ENCODE measurements at regions not wholly inside any gene's neighbourhood (a gene's known extent, or its start where the extent isn't known, plus 50 kb on each side); places are given as distances from the start of the nearest gene placed in this dataset.

DNA sequence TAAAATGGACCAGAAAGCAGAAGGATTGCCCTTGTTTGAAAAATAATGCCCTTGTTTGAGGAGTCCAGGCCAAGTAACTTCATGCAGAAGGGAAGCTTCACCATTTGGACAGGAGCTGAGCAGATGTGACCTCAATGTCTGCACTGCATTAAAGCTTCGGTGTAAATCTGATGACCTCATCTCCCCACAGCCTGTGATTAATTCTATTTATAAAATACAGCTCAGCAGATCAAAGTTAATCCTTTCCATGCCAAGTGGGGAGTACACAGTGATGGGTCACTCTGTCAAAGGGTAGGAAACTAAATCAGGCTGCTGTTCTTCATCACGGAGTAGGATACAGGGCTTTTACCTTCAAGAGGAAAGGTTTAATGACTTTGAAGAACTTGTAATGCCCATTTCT is 533.7 kb downstream of the RPS29 start:
- TF ChIP-seq, protein P1, sequence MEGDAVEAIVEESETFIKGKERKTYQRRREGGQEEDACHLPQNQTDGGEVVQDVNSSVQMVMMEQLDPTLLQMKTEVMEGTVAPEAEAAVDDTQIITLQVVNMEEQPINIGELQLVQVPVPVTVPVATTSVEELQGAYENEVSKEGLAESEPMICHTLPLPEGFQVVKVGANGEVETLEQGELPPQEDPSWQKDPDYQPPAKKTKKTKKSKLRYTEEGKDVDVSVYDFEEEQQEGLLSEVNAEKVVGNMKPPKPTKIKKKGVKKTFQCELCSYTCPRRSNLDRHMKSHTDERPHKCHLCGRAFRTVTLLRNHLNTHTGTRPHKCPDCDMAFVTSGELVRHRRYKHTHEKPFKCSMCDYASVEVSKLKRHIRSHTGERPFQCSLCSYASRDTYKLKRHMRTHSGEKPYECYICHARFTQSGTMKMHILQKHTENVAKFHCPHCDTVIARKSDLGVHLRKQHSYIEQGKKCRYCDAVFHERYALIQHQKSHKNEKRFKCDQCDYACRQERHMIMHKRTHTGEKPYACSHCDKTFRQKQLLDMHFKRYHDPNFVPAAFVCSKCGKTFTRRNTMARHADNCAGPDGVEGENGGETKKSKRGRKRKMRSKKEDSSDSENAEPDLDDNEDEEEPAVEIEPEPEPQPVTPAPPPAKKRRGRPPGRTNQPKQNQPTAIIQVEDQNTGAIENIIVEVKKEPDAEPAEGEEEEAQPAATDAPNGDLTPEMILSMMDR (IDR thresholded peaks at IDR 0.05): no peak
- no peak for TF ChIP-seq POLR2A (IDR thresholded peaks at IDR 0.05)

Data from uterus (tissue), 2 donors.